ENCODE measurements at regions not wholly inside any gene's neighbourhood (a gene's known extent, or its start where the extent isn't known, plus 50 kb on each side); places are given as distances from the start of the nearest gene placed in this dataset.
"Not testable (repeated sequence)": the region's sequence is repeated elsewhere in the genome, so short reads cannot be mapped to it uniquely, and the experiment has no call there.

DNA sequence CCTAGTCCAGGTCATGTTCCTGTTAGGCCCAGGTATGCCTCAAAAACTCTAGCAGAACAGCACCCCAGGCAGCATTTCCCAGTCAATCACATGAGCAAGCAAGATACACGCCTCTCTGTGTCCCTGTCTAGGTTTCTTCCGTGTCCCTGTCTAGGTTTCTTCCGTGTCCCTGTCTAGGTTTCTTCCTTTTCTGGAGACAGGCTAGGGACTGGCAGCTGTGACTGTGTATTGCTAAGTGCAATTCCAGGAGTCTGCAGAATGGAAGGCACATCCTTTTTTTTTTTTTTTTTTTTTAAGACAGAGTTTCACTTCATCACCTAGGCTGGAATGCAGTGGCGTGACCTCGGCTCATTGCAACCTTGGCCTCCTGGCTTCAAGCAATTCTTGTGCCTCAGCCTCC, 77.6 kb downstream of the SETD4 start:
- no peak for FAIRE-seq

GRCh38 chr21:35981514-35982070, 78.7 kb downstream of the SETD4 start:
- FAIRE-seq = no peak

DNA sequence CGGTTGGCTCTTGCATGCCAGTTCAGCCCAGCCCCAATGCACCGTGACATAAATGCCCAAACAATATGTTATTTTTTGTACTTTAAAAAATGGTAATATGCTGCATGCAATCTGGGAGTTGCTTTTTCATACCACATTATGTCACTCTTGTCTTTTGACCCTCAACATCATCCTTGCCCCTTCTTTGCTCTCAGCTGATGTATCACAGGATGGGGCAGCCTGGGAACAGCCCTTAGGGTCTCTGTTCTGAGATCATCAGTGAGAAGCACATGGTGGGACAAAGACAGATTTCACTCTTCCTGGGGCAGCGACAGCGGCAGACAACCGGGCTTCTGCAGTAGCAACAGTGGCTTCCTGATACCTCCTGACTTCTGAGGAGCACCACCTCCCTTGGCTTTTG, 79.5 kb downstream of the SETD4 start:
- FAIRE-seq = no peak

DNA sequence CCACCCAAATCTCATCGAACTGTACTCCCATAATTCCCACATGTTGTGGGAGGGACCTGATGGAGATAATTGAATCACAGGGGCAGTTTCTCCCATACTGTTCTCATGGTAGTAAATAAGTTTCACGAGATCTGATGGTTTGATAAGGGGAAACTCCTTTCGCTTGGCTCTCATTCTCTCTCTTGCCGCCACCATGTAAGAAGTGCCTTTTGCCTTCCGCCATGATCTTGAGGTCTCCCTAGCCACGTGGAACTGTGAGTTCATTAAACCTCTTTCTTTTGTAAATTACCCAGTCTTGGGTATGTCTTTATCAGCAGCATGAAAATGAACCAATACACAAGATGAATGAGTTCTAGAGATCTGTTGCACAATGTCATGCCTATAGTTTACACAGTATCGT, 82.5 kb downstream of the SETD4 start:
- not testable (repeated sequence) for FAIRE-seq

DNA sequence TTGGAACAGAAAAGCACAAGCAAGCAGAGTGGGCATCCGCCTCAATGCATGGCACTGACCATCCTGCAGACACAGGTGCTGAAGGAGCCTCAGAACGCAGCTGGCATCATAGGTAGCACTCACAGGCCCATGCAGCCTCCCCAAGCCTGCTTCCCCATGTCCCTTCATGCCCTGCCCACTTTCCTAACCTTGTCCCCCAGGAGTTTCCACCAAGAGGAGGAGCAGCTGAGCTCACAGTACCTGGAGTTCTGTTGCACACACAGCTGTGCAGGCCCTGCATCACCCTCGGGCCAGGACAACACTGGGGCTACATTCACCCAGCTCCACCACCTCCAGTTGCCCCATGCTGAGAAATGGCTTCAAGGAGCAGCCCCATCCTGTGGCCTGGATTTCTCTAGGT, 83.4 kb downstream of the SETD4 start:
- no peak for FAIRE-seq

- FAIRE-seq = no peak
Observed at GRCh38 chr21:35976481-35976880, 83.8 kb downstream of the SETD4 start.

DNA sequence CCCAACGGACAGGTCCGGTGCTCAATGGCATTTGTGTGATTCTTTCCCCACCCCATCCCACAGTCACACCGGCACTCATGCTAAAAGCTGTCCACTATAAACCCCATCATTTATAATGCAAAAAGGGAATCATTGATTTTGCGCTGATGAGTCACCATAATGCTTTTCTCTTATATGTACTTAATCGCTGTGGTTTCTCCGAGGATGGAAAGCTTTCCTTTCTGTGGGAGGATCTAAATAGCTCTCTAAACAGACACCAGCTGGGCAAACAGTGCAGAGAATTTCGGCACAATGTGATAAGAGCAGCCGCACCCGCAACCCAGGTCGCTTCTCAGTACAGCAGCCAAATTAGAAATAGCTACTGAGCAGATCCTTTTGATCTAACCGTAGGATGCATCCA, 85.6 kb downstream of the SETD4 start:
- FAIRE-seq = no peak

DNA sequence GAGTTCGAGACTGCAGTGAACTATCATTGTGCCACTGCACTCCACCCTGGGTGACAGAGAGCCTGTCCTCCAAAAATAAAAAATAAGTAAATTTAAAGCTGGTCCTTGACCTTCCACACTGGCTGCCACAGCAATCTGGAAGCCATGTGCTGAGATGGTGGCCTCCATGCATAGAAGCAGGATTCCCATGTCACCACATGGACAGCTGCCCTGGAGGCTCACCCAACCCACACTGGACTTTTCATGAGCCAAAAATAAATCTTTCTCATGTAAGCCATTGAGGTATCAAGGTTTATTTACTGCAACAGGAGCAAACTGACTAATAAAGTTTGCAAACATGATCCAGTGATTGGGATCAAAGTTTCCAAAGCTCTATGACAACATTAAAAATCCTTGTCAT, 88.5 kb downstream of the SETD4 start:
- FAIRE-seq = no peak

DNA sequence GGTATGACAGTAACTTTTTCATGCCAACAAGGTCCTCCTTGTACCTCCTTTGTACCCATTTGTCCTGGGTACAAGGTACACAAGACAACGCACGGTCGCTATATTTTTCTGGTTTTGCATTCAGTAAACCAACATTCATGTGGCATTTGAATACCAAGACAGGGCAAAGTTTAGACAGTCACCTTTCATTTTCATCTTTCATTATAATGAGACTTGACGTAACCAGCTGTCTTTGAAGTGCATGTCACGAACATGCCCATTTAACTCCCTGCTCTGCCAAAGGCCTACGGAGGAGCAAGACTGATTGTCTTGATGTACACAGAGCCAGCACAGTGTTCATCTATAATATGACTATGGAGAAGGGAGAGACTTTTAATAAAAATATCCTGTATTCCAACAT, 91.0 kb downstream of the SETD4 start:
- no peak for FAIRE-seq

- FAIRE-seq = no peak
Observed at GRCh38 chr21:35968564-35968963, 91.8 kb downstream of the SETD4 start.

DNA sequence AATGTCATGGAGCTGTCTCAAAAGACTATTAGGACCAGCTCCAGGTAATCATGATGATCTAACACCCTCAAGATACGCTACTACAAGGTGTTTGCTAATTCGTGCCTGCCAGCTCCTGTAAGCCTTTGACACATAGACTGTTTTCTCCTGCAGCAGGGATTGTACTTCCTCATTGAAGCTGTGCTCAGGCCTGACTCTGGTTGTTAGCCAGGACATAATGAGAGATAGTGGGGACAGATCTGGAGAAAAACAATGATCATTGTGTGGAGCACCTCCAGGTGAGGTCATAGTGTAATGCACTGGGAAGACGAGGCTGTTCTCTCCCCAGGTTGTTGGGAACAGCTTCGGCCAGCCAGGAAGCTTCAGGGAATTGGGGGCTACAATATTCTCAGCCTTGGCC, 94.6 kb downstream of the SETD4 start:
- no peak for FAIRE-seq

GRCh38 chr21:35963920-35964451, 96.3 kb downstream of the SETD4 start:
- no peak for FAIRE-seq

DNA sequence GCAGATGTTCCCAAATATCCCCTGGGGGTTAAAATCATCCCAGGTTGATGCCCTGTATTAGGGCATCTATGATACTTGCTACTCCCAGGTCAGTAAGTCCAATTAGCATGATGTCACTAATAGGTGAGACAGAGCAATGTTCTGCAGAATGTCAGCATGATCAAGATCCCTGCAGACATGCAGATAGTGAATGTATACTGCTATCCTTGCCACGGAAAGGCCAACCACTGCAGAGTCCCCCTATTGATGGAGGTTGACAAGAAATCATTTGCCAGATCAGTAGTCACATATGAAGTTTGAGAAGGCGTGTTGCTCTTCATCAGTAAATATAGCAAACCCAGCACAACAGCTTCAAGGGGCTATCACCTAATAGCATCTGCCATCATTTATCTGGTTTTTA, 97.4 kb downstream of the SETD4 start:
- FAIRE-seq = no peak

GRCh38 chr21:35954066-35954465, 106.3 kb downstream of the SETD4 start:
- FAIRE-seq = no peak

- FAIRE-seq = no peak
Observed at GRCh38 chr21:35953597-35953996, 106.7 kb downstream of the SETD4 start.

GRCh38 chr21:35952651-35953340, 107.5 kb downstream of the SETD4 start:
- no peak for FAIRE-seq

- no peak for FAIRE-seq
Observed at GRCh38 chr21:35948982-35949381, 111.3 kb downstream of the SETD4 start.

- no peak for FAIRE-seq
Observed at GRCh38 chr21:35945089-35945671, 115.1 kb downstream of the SETD4 start.

- peak; percentile 9 for FAIRE-seq
Observed at GRCh38 chr21:35943752-35944151, 116.6 kb downstream of the SETD4 start.

DNA sequence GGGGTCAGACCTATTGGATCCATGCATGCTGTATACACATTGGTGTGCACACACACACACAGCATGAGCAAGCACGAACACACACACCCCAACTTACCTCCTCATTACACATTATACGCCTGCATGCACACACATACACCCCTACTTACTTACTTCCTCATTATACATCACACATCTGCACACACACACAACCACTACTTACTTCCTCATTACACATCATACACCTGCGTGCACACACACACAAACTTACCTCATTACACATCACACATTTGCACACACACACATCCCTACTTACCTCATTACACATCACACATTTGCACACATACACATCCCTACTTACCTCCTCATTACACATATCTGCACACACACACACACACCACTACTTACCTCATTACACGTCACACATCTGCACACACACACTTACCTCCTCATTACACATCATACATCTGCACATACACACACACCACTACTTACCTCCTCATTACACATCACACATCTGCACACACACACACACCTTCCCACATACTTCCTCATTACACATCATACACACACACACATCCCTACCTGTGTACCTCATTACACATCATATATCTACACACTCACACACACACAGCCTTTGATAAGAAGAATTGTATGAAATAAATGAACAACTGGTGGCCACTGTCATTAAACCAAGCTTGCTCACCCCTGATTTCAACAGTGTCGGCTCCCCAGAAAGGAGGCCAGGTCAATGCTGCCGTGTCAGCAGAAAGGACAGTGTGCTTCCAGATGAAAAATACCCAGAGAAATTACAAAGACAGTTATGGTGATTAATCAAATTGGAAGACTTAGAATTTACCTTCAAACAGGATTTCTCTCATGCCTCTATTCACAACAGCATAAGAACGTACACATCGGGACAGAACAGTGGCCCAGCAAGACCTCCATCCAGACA, 117.8 kb downstream of the SETD4 start:
- FAIRE-seq = no peak

GRCh38 chr21:35940074-35940927, 120.0 kb downstream of the SETD4 start:
- no peak for FAIRE-seq

DNA sequence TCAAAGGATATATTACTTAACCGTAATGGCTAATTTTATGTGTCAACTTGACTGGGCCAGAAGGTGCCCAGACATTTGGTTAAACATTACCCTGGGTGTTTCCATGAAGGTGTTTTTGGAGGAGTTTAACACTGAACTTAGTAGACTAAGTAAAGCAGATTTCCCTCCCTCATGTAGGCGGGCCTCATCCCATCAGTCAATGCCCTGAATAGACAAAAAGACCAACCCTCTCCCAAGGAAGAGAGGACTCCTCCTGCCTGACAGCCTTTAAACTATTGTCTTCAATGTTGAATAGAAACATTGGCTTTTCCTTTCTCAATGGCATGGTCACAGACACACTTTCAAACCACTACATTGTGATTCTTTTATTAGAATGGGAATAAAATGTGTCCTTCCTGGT, 121.9 kb downstream of the SETD4 start:
- FAIRE-seq = no peak
